ENCODE measurements at regions not wholly inside any gene's neighbourhood (a gene's known extent, or its start where the extent isn't known, plus 50 kb on each side); places are given as distances from the start of the nearest gene placed in this dataset.

DNA sequence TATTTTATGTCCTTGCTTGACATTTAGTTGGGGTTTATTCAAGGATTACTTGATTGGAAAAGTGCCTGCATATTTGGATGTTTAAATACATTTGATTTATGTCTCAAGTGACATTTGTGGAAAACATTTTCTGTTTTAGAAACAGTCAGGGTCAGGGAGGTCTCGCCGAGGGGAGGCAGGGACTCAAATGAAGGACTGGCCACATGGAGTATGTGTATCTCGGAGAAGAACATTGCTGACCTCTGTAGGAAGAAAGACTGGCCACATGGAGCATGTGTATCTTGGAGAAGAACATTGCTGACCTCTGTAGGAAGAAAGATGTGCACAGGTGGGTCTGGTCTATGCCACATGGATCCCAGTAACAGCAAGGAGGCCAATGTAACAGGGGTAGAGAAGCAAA is 233.6 kb downstream of the TRIML1 start (continued):
- TF ChIP-seq, protein P1, sequence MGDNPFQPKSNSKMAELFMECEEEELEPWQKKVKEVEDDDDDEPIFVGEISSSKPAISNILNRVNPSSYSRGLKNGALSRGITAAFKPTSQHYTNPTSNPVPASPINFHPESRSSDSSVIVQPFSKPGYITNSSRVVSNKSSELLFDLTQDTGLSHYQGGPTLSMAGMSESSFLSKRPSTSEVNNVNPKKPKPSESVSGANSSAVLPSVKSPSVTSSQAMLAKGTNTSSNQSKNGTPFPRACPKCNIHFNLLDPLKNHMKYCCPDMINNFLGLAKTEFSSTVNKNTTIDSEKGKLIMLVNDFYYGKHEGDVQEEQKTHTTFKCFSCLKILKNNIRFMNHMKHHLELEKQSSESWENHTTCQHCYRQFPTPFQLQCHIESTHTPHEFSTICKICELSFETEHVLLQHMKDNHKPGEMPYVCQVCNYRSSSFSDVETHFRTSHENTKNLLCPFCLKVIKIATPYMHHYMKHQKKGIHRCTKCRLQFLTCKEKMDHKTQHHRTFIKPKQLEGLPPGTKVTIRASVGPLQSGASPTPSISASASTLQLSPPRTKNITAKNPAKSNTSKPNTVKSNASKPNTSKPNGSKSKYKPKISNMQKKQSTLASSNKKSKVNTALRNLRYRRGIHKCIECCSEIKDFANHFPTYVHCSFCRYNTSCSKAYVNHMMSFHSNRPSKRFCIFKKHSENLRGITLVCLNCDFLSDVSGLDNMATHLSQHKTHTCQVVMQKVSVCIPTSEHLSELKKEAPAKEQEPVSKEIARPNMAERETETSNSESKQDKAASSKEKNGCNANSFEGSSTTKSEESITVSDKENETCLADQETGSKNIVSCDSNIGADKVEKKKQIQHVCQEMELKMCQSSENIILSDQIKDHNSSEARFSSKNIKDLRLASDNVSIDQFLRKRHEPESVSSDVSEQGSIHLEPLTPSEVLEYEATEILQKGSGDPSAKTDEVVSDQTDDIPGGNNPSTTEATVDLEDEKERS (tag by site-specific recombination; IDR thresholded peaks at IDR 0.05): no peak
- no peak for TF ChIP-seq ZNF530 (tag by site-specific recombination; IDR thresholded peaks at IDR 0.05; ENCODE audit: low read depth)

DNA sequence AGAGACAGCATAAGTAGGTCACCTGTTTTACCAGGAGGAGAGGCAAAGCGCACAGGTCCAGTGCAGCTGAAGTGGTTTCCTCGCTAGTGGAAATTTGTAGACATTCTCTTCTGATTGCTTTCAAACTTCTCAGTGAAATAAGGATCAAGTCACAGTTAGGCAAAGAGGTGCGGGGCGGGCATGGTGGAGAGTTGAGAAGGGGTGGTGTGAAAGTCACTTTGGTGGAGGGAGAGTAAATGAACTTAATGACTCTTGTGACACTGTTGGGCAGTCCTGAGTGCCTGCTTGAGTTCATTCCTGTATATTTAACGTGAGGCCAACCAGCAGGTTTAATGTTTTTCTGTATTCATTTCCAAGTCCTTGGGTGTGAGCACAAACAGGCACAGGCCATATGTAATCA is 235.6 kb downstream of the TRIML1 start:
- no peaks in the 10 kb centered on the region for H3K36me3 ChIP-seq (ENCODE audit: control insufficient read depth in 2 of 2, insufficient read depth in 1 of 2, low read length in 2 of 2)
- H3K4me1 ChIP-seq (ENCODE audit: control insufficient read depth, insufficient read depth, low read length): no peaks in the 10 kb centered on the region
- ChIA-PET POLR2A (no interaction called here), CTCF (no interaction called here)
- TF ChIP-seq ZSCAN30 (tag by site-specific recombination; IDR thresholded peaks at IDR 0.05) (no peak), ZNF660 (tag by site-specific recombination; IDR thresholded peaks at IDR 0.05) (no peak), SCRT1 (tag by site-specific recombination; IDR thresholded peaks at IDR 0.05; ENCODE audit: borderline replicate concordance) (no peak)
- H3K4me3 ChIP-seq (ENCODE audit: low read depth, low read length): no peak overlapping the region
- no peaks in the 10 kb centered on the region for H3K9me3 ChIP-seq (ENCODE audit: control insufficient read depth, insufficient read depth, low read depth, low read length)
- H3K27ac ChIP-seq (ENCODE audit: extremely low read depth, low read depth, low read length): no peak overlapping the region

DNA sequence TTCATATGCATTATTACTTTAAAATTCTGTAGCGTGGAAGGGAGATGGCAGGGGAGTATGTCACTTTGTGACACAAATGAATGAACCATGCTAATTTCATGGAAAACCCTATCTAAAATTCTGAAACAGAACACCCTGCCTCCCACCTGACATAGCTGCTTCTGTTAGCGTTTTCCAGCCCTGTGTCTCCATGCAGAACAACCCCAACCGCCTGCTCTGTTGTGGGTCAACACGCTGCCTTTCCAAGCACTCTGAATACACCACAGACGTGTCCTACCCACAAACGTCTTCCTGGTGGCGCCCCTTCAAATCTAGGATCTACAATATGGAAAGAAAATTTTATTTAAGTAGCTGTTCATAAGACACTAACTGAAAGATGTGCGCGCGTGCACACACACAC is 238.6 kb downstream of the TRIML1 start:
- H3K36me3 ChIP-seq (ENCODE audit: control insufficient read depth in 2 of 2, insufficient read depth in 1 of 2, low read length in 2 of 2): no peaks in the 10 kb centered on the region
- no peak overlapping the region for H3K27ac ChIP-seq (ENCODE audit: extremely low read depth, low read depth, low read length)
- no peaks in the 10 kb centered on the region for H3K4me1 ChIP-seq (ENCODE audit: control insufficient read depth, insufficient read depth, low read length)
- H3K9me3 ChIP-seq (ENCODE audit: control insufficient read depth, insufficient read depth, low read depth, low read length): no peaks in the 10 kb centered on the region
- TF ChIP-seq ZNF302 (tag by site-specific recombination; IDR thresholded peaks at IDR 0.05; ENCODE audit: low read depth): no peak
- TF ChIP-seq TCF7L2 (IDR thresholded peaks at IDR 0.05; ENCODE audit: borderline replicate concordance, low read depth, low read length): no peak
- no peak for TF ChIP-seq ZNF157 (tag by site-specific recombination; IDR thresholded peaks at IDR 0.05)
- TF ChIP-seq ZFP69B (tag by site-specific recombination; IDR thresholded peaks at IDR 0.05): no peak
- TF ChIP-seq KLF9 (tag by site-specific recombination; IDR thresholded peaks at IDR 0.05; ENCODE audit: low read depth): no peak
- TF ChIP-seq, protein P2, sequence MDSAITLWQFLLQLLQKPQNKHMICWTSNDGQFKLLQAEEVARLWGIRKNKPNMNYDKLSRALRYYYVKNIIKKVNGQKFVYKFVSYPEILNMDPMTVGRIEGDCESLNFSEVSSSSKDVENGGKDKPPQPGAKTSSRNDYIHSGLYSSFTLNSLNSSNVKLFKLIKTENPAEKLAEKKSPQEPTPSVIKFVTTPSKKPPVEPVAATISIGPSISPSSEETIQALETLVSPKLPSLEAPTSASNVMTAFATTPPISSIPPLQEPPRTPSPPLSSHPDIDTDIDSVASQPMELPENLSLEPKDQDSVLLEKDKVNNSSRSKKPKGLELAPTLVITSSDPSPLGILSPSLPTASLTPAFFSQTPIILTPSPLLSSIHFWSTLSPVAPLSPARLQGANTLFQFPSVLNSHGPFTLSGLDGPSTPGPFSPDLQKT (IDR thresholded peaks at IDR 0.05; ENCODE audit: borderline replicate concordance, low read depth, low read length): no peak
- no peak for TF ChIP-seq BCL11B (tag by site-specific recombination; IDR thresholded peaks at IDR 0.05; ENCODE audit: low read depth)
- TF ChIP-seq REPIN1 (tag by site-specific recombination; IDR thresholded peaks at IDR 0.05; ENCODE audit: low read depth): no peak
- TF ChIP-seq, protein P3, sequence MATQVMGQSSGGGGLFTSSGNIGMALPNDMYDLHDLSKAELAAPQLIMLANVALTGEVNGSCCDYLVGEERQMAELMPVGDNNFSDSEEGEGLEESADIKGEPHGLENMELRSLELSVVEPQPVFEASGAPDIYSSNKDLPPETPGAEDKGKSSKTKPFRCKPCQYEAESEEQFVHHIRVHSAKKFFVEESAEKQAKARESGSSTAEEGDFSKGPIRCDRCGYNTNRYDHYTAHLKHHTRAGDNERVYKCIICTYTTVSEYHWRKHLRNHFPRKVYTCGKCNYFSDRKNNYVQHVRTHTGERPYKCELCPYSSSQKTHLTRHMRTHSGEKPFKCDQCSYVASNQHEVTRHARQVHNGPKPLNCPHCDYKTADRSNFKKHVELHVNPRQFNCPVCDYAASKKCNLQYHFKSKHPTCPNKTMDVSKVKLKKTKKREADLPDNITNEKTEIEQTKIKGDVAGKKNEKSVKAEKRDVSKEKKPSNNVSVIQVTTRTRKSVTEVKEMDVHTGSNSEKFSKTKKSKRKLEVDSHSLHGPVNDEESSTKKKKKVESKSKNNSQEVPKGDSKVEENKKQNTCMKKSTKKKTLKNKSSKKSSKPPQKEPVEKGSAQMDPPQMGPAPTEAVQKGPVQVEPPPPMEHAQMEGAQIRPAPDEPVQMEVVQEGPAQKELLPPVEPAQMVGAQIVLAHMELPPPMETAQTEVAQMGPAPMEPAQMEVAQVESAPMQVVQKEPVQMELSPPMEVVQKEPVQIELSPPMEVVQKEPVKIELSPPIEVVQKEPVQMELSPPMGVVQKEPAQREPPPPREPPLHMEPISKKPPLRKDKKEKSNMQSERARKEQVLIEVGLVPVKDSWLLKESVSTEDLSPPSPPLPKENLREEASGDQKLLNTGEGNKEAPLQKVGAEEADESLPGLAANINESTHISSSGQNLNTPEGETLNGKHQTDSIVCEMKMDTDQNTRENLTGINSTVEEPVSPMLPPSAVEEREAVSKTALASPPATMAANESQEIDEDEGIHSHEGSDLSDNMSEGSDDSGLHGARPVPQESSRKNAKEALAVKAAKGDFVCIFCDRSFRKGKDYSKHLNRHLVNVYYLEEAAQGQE (tag by site-specific recombination; IDR thresholded peaks at IDR 0.05): no peak
- no peak for TF ChIP-seq HOXD13 (CRISPR knock-in tag; IDR thresholded peaks at IDR 0.05; ENCODE audit: borderline replicate concordance)
- POLR2A ChIA-PET: no interaction called here
- CTCF ChIA-PET: no interaction called here
- no peak overlapping the region for H3K4me3 ChIP-seq (ENCODE audit: low read depth, low read length)
